H1 (cell line): ENCODE measurements at regions not wholly inside any gene's neighbourhood (a gene's known extent, or its start where the extent isn't known, plus 50 kb on each side); places are given as distances from the start of the nearest gene placed in this dataset.

Source experiments
- KDM1A ChIP-seq: fragments of 200-600, 300-600 bp; sonication (generic); IDR thresholded peaks from 2 replicates; pipeline ENCODE4 v1.7.1; 2016; ENCODE audit warnings: mild to moderate bottlenecking, low read length, borderline replicate concordance
- KDM5A ChIP-seq: fragments of 200-600 bp; IDR thresholded peaks from 2 replicates; pipeline ENCODE4 v1.7.1; 2012; ENCODE audit warnings: mild to moderate bottlenecking, low read length, inconsistent platforms, mixed read lengths
- TBP ChIP-seq: IDR thresholded peaks from 2 replicates; pipeline ENCODE4 v1.6.1; 2011; ENCODE audit warnings: low read depth, low read length, improper control_type of control experiment
- ZNF274 ChIP-seq: IDR thresholded peaks from 2 replicates; pipeline ENCODE4 v1.7.0; 2012; ENCODE audit warnings: low read length, borderline replicate concordance; ENCODE audit errors: extremely low read depth
- TF ChIP-seq, protein P1 (sequence below): fragments of 300-600 bp; sonication (generic); IDR thresholded peaks from 2 replicates; pipeline ENCODE4 v1.7.1; 2012; ENCODE audit warnings: low read length, moderate library complexity, mild to moderate bottlenecking, inconsistent platforms; ENCODE audit not compliant: insufficient replicate concordance

DNA sequence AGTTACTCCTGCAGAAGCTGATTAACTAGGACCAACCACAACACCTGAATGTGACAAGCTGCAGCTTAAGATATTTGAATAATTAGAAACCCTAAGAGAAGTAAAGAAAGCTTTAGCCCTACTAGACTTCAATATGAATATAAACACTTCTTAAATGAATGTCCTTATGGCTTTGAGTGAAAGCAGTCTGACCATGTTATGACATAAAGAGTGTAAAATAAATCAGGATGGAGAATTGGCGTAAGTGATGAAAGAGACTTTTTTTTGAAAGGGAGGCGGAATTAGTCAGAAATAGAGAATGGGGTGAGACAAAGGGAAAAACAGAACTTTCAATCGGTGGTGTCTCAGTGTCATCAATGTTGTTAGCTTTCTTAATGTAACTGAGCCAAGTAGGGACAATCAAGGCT lies 117.2 kb upstream of the MAGEB16 start (continued):
- TF ChIP-seq, protein P1, sequence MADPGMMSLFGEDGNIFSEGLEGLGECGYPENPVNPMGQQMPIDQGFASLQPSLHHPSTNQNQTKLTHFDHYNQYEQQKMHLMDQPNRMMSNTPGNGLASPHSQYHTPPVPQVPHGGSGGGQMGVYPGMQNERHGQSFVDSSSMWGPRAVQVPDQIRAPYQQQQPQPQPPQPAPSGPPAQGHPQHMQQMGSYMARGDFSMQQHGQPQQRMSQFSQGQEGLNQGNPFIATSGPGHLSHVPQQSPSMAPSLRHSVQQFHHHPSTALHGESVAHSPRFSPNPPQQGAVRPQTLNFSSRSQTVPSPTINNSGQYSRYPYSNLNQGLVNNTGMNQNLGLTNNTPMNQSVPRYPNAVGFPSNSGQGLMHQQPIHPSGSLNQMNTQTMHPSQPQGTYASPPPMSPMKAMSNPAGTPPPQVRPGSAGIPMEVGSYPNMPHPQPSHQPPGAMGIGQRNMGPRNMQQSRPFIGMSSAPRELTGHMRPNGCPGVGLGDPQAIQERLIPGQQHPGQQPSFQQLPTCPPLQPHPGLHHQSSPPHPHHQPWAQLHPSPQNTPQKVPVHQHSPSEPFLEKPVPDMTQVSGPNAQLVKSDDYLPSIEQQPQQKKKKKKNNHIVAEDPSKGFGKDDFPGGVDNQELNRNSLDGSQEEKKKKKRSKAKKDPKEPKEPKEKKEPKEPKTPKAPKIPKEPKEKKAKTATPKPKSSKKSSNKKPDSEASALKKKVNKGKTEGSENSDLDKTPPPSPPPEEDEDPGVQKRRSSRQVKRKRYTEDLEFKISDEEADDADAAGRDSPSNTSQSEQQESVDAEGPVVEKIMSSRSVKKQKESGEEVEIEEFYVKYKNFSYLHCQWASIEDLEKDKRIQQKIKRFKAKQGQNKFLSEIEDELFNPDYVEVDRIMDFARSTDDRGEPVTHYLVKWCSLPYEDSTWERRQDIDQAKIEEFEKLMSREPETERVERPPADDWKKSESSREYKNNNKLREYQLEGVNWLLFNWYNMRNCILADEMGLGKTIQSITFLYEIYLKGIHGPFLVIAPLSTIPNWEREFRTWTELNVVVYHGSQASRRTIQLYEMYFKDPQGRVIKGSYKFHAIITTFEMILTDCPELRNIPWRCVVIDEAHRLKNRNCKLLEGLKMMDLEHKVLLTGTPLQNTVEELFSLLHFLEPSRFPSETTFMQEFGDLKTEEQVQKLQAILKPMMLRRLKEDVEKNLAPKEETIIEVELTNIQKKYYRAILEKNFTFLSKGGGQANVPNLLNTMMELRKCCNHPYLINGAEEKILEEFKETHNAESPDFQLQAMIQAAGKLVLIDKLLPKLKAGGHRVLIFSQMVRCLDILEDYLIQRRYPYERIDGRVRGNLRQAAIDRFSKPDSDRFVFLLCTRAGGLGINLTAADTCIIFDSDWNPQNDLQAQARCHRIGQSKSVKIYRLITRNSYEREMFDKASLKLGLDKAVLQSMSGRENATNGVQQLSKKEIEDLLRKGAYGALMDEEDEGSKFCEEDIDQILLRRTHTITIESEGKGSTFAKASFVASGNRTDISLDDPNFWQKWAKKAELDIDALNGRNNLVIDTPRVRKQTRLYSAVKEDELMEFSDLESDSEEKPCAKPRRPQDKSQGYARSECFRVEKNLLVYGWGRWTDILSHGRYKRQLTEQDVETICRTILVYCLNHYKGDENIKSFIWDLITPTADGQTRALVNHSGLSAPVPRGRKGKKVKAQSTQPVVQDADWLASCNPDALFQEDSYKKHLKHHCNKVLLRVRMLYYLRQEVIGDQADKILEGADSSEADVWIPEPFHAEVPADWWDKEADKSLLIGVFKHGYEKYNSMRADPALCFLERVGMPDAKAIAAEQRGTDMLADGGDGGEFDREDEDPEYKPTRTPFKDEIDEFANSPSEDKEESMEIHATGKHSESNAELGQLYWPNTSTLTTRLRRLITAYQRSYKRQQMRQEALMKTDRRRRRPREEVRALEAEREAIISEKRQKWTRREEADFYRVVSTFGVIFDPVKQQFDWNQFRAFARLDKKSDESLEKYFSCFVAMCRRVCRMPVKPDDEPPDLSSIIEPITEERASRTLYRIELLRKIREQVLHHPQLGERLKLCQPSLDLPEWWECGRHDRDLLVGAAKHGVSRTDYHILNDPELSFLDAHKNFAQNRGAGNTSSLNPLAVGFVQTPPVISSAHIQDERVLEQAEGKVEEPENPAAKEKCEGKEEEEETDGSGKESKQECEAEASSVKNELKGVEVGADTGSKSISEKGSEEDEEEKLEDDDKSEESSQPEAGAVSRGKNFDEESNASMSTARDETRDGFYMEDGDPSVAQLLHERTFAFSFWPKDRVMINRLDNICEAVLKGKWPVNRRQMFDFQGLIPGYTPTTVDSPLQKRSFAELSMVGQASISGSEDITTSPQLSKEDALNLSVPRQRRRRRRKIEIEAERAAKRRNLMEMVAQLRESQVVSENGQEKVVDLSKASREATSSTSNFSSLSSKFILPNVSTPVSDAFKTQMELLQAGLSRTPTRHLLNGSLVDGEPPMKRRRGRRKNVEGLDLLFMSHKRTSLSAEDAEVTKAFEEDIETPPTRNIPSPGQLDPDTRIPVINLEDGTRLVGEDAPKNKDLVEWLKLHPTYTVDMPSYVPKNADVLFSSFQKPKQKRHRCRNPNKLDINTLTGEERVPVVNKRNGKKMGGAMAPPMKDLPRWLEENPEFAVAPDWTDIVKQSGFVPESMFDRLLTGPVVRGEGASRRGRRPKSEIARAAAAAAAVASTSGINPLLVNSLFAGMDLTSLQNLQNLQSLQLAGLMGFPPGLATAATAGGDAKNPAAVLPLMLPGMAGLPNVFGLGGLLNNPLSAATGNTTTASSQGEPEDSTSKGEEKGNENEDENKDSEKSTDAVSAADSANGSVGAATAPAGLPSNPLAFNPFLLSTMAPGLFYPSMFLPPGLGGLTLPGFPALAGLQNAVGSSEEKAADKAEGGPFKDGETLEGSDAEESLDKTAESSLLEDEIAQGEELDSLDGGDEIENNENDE: no peak
- TF ChIP-seq TBP (no peak), ZNF274 (no peak), KDM5A (no peak), KDM1A (no peak)
